DOHH2 (cell line): ENCODE measurements at regions not wholly inside any gene's neighbourhood (a gene's known extent, or its start where the extent isn't known, plus 50 kb on each side); places are given as distances from the start of the nearest gene placed in this dataset.
A peak's percentile ranks its signal among the peaks of the same experiment; 100 is the strongest.

Experiments
- H3F3A ChIP-seq: fragments of 200-600 bp; sonication (generic), shearing (Covaris generic); 2 replicates; pipeline ENCODE4 v1.6.0; 2016; ENCODE audit warnings: antibody characterized with exemption, mild to moderate bottlenecking; ENCODE audit not compliant: control insufficient read depth, insufficient read depth
- H3K27ac ChIP-seq: fragments of 200-600 bp; sonication (generic); 2 replicates; pipeline ENCODE4 v1.5.1; 2014; ENCODE audit warnings: low read depth, mild to moderate bottlenecking, low read length, moderate library complexity
- H3K27me3 ChIP-seq: fragments of 200-600 bp; sonication (generic); 2 replicates; pipeline ENCODE4 v1.6.1; 2014; ENCODE audit warnings: mild to moderate bottlenecking, low read length, mixed read lengths; ENCODE audit not compliant: control insufficient read depth
- H3K36me3 ChIP-seq: fragments of 200-600 bp; sonication (generic); 2 replicates; pipeline ENCODE4 v1.6.1; 2014; ENCODE audit warnings: mild to moderate bottlenecking, low read length, moderate library complexity, mixed read lengths; ENCODE audit not compliant: control insufficient read depth
- H3K4me1 ChIP-seq: fragments of 200-600 bp; sonication (generic); 2 replicates; pipeline ENCODE4 v1.6.1; 2014; ENCODE audit warnings: mild to moderate bottlenecking, low read length, mixed read lengths; ENCODE audit not compliant: control insufficient read depth
- H3K4me2 ChIP-seq: fragments of 200-600 bp; sonication (generic); 2 replicates; pipeline ENCODE4 v1.6.0; 2014; ENCODE audit warnings: mild to moderate bottlenecking, low read length, moderate library complexity
- H3K4me3 ChIP-seq: fragments of 200-600 bp; sonication (generic); 2 replicates; pipeline ENCODE4 v1.5.1; 2014; ENCODE audit warnings: mild to moderate bottlenecking, low read length, mixed read lengths
- H3K79me2 ChIP-seq: fragments of 200-600 bp; sonication (generic); 2 replicates; pipeline ENCODE4 v1.6.1; 2014; ENCODE audit warnings: mild to moderate bottlenecking, low read length, mixed read lengths; ENCODE audit not compliant: control insufficient read depth
- H3K9me2 ChIP-seq: fragments of 200-600 bp; sonication (generic); replicated peaks from 2 replicates; pipeline ENCODE4 v1.6.1; 2014; ENCODE audit warnings: mild to moderate bottlenecking, low read length, mixed read lengths; ENCODE audit not compliant: control insufficient read depth
- H3K9me3 ChIP-seq: fragments of 200-600 bp; sonication (generic); 2 replicates; pipeline ENCODE4 v1.6.1; 2014; ENCODE audit warnings: antibody characterized with exemption, low read length, mixed read lengths; ENCODE audit not compliant: control insufficient read depth, insufficient read depth
- H4K20me1 ChIP-seq: fragments of 200-600 bp; sonication (generic); 2 replicates; pipeline ENCODE4 v1.6.0; 2014; ENCODE audit warnings: low read depth, mild to moderate bottlenecking, antibody characterized with exemption, low read length, moderate library complexity; ENCODE audit not compliant: control insufficient read depth, insufficient read depth
- CTCF ChIP-seq: fragments of 200-600 bp; sonication (generic); IDR thresholded peaks from one replicate; pipeline ENCODE4 v1.5.1; 2014; ENCODE audit warnings: antibody characterized with exemption, mild to moderate bottlenecking, low read depth, low read length; ENCODE audit not compliant: poor library complexity, severe bottlenecking
- EZH2phosphoT487 ChIP-seq: fragments of 200-600 bp; sonication (generic); IDR thresholded peaks from 2 replicates; pipeline ENCODE4 v1.6.1; 2017; ENCODE audit warnings: borderline replicate concordance, mild to moderate bottlenecking, antibody characterized with exemption, low read length, moderate library complexity, mixed read lengths

- Histone ChIP-seq H3F3A (no peaks in the 10 kb centered on the region), H3K27ac (0 out of 2 replicates have a peak overlapping the region, but pooled peaks have one; percentile 11), H4K20me1 (no peaks in the 10 kb centered on the region), H3K79me2 (no peaks in the 10 kb centered on the region), H3K9me2 (no peaks in the 10 kb centered on the region), H3K4me3 (peak overlapping the region; percentile 30), H3K4me2 (peak overlapping the region; percentile 29; the same call in 1 of the 2 replicates), H3K27me3 (no peaks in the 10 kb centered on the region), H3K9me3 (peaks cover 7% of the 10 kb centered on the region; the same call in 1 of the 2 replicates), H3K4me1 (peaks cover 13% of the 10 kb centered on the region), H3K36me3 (0 out of 2 replicates have a peak, but pooled peaks cover 3% of the 10 kb centered on the region)
- TF ChIP-seq EZH2phosphoT487 (no peak), CTCF (no peak)
Observed at GRCh38 chr5:100667161-100667630, 132.0 kb downstream of the FAM174A start.

GRCh38 chr5:100668511-100668910 is 133.3 kb downstream of the FAM174A start:
- H3F3A ChIP-seq, result no peaks in the 10 kb centered on the region
- no peak overlapping the region for H3K4me2 ChIP-seq
- H3K36me3 ChIP-seq, result 0 out of 2 replicates have a peak, but pooled peaks cover 3% of the 10 kb centered on the region
- H4K20me1 ChIP-seq, result no peaks in the 10 kb centered on the region
- no peaks in the 10 kb centered on the region for H3K79me2 ChIP-seq
- no peak overlapping the region for H3K4me3 ChIP-seq
- no peaks in the 10 kb centered on the region for H3K9me2 ChIP-seq
- peaks cover 7% of the 10 kb centered on the region; the same call in 1 of the 2 replicates for H3K9me3 ChIP-seq
- peaks cover 13% of the 10 kb centered on the region for H3K4me1 ChIP-seq
- TF ChIP-seq EZH2phosphoT487, result no peak
- TF ChIP-seq CTCF, result no peak
- H3K27me3 ChIP-seq, result no peaks in the 10 kb centered on the region
- H3K27ac ChIP-seq, result no peak overlapping the region

- H3K9me2 ChIP-seq, result no peaks in the 10 kb centered on the region
- no peak overlapping the region for H3K27ac ChIP-seq
- no peaks in the 10 kb centered on the region for H3K36me3 ChIP-seq
- H3K4me3 ChIP-seq, result no peak overlapping the region
- H3K4me1 ChIP-seq, result no peaks in the 10 kb centered on the region
- no peaks in the 10 kb centered on the region for H3K79me2 ChIP-seq
- H3K4me2 ChIP-seq, result no peak overlapping the region
- no peaks in the 10 kb centered on the region for H3K9me3 ChIP-seq
- no peaks in the 10 kb centered on the region for H3K27me3 ChIP-seq
- H4K20me1 ChIP-seq, result no peaks in the 10 kb centered on the region
- H3F3A ChIP-seq, result no peaks in the 10 kb centered on the region
- TF ChIP-seq EZH2phosphoT487, result no peak
- no peak for TF ChIP-seq CTCF
Observed at GRCh38 chr5:100676817-100677631, 141.8 kb downstream of the FAM174A start.
